WERI-Rb-1 (cell line): ENCODE measurements at regions not wholly inside any gene's neighbourhood (a gene's known extent, or its start where the extent isn't known, plus 50 kb on each side); places are given as distances from the start of the nearest gene placed in this dataset.

Source experiments
- DNase-seq: peaks from one replicate; pipeline ENCODE4 v3.0.0-alpha.2; 2020
- H3K27ac ChIP-seq: fragments of 250-450 bp; sonication (Bioruptor Pico); 2 replicates; pipeline ENCODE4 v1.5.1; 2020; ENCODE audit warnings: mild to moderate bottlenecking, moderate library complexity
- H3K27me3 ChIP-seq: fragments of 250-450 bp; sonication (Bioruptor Pico); 2 replicates; pipeline ENCODE4 v1.5.1; 2021; ENCODE audit warnings: mild to moderate bottlenecking, low read depth, moderate library complexity; ENCODE audit not compliant: insufficient read depth, severe bottlenecking
- H3K36me3 ChIP-seq: fragments of 250-450 bp; sonication (Bioruptor Pico); 2 replicates; pipeline ENCODE4 v1.5.1; 2020; ENCODE audit warnings: mild to moderate bottlenecking, moderate library complexity
- H3K4me3 ChIP-seq: 2 replicates; pipeline ENCODE4 v1.5.1; 2011; ENCODE audit warnings: low read depth, mild to moderate bottlenecking, control low read depth, low read length
- H3K9me3 ChIP-seq: fragments of 250-450 bp; sonication (Bioruptor Pico); 2 replicates; pipeline ENCODE4 v1.5.1; 2021; ENCODE audit warnings: mild to moderate bottlenecking, moderate library complexity; ENCODE audit not compliant: severe bottlenecking
- TF ChIP-seq, protein P1 (sequence below): IDR thresholded peaks from 2 replicates; pipeline ENCODE4 v1.5.1; 2011; ENCODE audit warnings: low read depth, mild to moderate bottlenecking, control low read depth, inconsistent platforms, low read length

DNA sequence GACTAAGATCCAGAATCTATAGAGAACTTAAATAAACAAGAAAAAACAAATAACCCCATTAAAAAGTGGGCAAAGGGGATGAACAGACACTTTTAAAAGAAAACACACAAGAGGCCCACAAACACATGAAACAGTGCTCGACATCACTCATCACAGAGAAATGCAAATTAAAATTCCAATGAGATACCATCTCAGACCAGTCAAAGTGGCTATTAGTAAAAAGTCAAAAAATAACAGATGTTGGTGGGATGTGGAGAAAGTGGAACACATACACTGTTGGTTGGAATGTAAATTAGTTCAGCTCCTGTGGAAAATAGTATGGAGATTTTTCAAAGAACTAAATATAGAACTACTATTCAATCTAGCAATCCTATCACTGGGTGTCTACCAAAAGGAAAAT lies 143.1 kb downstream of the IFI44 start:
- Histone ChIP-seq H3K36me3 (no peaks in the 10 kb centered on the region), H3K27ac (no peak overlapping the region), H3K4me3 (no peak overlapping the region), H3K9me3 (peaks cover 2% of the 10 kb centered on the region), H3K27me3 (no peaks in the 10 kb centered on the region)
- no peak for DNase-seq
- TF ChIP-seq, protein P1, sequence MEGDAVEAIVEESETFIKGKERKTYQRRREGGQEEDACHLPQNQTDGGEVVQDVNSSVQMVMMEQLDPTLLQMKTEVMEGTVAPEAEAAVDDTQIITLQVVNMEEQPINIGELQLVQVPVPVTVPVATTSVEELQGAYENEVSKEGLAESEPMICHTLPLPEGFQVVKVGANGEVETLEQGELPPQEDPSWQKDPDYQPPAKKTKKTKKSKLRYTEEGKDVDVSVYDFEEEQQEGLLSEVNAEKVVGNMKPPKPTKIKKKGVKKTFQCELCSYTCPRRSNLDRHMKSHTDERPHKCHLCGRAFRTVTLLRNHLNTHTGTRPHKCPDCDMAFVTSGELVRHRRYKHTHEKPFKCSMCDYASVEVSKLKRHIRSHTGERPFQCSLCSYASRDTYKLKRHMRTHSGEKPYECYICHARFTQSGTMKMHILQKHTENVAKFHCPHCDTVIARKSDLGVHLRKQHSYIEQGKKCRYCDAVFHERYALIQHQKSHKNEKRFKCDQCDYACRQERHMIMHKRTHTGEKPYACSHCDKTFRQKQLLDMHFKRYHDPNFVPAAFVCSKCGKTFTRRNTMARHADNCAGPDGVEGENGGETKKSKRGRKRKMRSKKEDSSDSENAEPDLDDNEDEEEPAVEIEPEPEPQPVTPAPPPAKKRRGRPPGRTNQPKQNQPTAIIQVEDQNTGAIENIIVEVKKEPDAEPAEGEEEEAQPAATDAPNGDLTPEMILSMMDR = no peak

DNA sequence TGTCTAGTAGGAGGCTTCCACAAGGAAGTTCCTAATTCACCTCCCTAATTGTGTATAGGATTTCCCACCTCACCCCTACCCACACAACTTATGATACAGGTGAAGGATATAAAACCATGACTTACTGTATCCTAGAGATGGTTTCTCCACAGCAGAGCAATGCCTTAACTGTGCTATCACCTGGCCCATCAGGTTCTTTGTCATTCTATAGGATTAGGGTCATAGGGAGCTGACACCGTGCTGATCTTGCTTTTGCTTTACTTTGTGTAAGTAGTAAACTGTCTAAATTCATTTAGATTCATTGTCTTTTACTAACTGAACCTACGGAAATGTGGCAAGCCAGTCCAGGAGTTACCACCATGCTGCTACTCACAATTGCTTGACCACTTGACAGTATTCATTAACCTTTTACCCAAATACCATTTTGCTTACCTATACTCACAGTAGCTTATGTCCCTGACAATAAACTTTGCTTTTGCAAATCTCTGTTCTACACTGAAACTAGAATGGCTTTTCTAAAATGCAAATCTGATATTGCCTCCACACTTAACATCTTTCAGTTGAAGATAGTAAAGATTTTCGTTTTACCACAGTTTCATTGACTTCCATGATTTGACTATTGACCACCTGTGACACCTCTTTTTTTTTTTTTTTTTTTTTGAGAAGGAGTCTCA lies 147.6 kb downstream of the IFI44 start:
- Histone ChIP-seq H3K36me3 (no peaks in the 10 kb centered on the region), H3K4me3 (no peak overlapping the region), H3K27ac (no peak overlapping the region), H3K27me3 (no peaks in the 10 kb centered on the region), H3K9me3 (no peaks in the 10 kb centered on the region)
- no peak for DNase-seq
- TF ChIP-seq, protein P1 = no peak

DNA sequence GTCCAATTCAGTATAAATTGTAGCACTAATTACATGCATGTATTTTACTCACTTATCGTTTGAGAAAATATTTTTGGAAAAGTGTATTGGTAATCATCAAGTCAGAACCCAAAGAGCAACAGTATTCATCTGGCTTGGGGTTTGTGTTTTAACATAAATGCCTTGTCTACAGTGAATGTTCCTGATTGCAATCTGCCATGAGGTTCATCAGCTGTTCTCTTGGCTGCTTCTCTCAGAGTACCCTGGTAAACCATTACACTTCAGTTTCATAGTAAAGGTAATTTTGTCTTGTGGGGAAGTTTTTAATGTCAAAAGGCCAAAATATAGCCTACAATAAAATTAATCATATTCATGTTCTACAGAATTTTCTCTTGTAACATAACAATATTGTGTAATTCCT lies 150.3 kb downstream of the IFI44 start:
- Histone ChIP-seq H3K4me3 (no peak overlapping the region), H3K27ac (no peak overlapping the region), H3K9me3 (no peaks in the 10 kb centered on the region), H3K27me3 (no peaks in the 10 kb centered on the region), H3K36me3 (no peaks in the 10 kb centered on the region)
- TF ChIP-seq, protein P1 = no peak
- DNase-seq = no peak

DNA sequence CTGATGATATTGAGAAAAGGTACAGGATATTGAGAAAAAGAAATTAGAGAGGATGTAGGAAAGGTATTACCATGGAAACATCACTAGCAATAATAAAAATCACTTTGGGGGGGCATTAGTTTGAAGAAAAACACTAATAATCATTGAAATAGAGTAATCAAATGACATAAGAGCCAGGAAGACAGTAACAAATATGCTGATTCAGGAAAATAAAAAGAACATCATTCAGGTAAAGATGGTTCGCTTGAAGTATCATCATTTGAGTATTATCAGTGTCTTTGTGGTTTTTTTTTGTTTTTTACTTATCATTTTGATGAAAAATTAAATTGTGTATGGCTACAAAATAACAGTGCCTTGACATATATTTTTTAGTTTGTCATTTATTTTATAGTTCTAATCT lies 164.5 kb downstream of the IFI44 start:
- Histone ChIP-seq H3K27me3 (no peaks in the 10 kb centered on the region), H3K27ac (no peak overlapping the region), H3K36me3 (no peaks in the 10 kb centered on the region), H3K4me3 (no peak overlapping the region), H3K9me3 (no peaks in the 10 kb centered on the region)
- DNase-seq = no peak
- TF ChIP-seq, protein P1 = no peak

DNA sequence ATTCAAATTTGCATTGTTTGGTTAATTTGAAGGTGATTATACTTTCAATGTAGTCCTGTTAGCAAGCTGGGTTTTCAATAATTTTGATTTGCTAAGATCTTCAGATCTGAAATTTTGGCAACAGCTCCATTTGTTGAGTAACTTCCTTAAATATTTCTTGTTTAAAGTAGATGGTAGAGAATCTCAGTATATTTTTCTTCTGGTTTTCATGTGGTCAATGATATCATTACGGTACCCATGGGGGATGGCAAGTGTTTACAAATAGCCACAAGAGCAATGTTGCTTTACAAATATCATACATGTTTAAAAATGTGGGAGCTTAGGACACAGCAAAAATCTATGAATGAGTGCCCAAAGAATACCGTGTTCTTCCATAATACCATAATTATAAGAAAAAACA lies 175.9 kb downstream of the IFI44 start:
- DNase-seq = no peak

DNA sequence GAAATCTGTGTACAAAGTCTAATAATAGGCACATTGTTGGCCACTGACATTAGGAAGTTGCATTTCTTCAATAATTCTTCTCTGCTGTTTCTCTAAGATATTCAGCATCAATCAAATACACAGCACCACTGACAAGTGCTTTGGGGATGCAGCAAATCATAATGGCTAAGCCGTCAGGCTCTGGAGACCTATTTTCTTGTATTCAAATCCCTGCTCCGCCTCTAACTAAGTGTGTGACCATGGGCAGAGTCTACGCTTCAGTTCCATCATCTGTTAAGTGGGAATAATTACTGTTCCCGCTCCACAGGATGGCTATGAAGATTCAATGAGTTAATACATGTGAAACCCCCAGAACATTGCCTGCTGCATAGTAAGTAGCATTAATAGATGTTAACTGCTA lies 176.9 kb downstream of the ADGRL4 start:
- Histone ChIP-seq H3K27ac (no peak overlapping the region), H3K36me3 (no peaks in the 10 kb centered on the region), H3K27me3 (no peaks in the 10 kb centered on the region), H3K9me3 (no peaks in the 10 kb centered on the region), H3K4me3 (no peak overlapping the region)
- TF ChIP-seq, protein P1 = no peak
- DNase-seq = no peak

More for the DNA sequence above, 175.9 kb downstream of the IFI44 start:
- TF ChIP-seq, protein P1 = no peak
- Histone ChIP-seq H3K27ac (no peak overlapping the region), H3K4me3 (no peak overlapping the region), H3K36me3 (no peaks in the 10 kb centered on the region), H3K27me3 (no peaks in the 10 kb centered on the region), H3K9me3 (no peaks in the 10 kb centered on the region)
